ENCODE measurements at regions not wholly inside any gene's neighbourhood (a gene's known extent, or its start where the extent isn't known, plus 50 kb on each side); places are given as distances from the start of the nearest gene placed in this dataset.
"Not testable (repeated sequence)": the region's sequence is repeated elsewhere in the genome, so short reads cannot be mapped to it uniquely, and the experiment has no call there.

DNA sequence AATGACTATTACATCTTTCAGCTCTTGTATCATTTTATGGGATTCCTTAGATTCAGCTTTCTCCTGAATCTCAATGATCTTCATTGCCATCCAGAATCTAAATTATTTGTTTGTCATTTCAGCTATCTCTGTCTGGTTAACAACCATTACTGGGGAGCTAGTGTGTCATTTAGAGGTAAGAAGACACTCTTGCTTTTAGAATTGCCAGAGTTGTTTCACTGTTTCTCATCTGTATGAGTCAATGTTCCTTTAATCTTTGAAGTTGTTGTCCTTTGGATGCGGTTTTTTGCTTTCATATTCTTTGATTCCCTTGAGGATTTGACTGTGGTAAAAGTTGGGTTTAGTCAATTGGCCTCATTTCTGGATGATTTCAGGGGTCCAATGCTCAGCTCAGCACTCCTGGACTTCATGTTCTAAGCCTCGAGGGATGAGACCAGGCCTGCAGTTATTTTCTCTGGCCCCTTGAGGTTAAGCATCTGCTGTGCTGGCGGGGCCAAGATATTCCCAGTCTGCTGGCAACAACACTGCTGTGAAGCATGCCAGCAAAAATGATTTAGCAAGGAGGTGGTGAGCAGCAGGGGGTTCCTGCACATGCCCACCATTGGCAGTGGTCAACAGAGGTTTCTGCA is 102.4 kb upstream of the PCSK5 start:
- Histone ChIP-seq H3K9ac (ENCODE audit: low read depth in 1 of 3, low read length in 3 of 3) (no peak overlapping the region), H3K36me3 (ENCODE audit: control insufficient read depth in 3 of 3, insufficient read depth in 3 of 3, low read length in 3 of 3) (no peaks in the 10 kb centered on the region), H3K4me3 (ENCODE audit: low read length in 3 of 3) (no peak overlapping the region), H3K27ac (ENCODE audit: low read depth, low read length) (no peak overlapping the region), H3K9me3 (ENCODE audit: control insufficient read depth in 3 of 3, low read length in 3 of 3) (no peaks in the 10 kb centered on the region), H3K4me1 (ENCODE audit: control insufficient read depth in 3 of 3, insufficient read depth in 3 of 3, low read length in 3 of 3) (peaks cover 0 to 4% (median 0%) of the 10 kb centered on the region in 3 donors), H3K27me3 (ENCODE audit: control insufficient read depth in 3 of 3, insufficient read depth in 3 of 3, low read length in 3 of 3) (no peaks in the 10 kb centered on the region)

GRCh38 chr9:75797085-75797580 is 93.3 kb upstream of the PCSK5 start:
- Histone ChIP-seq H3K4me1 (ENCODE audit: control insufficient read depth in 3 of 3, insufficient read depth in 3 of 3, low read length in 3 of 3) (no peaks in the 10 kb centered on the region), H3K27ac (ENCODE audit: low read depth, low read length) (no peak overlapping the region), H3K27me3 (ENCODE audit: control insufficient read depth in 3 of 3, insufficient read depth in 3 of 3, low read length in 3 of 3) (no peaks in the 10 kb centered on the region), H3K4me3 (ENCODE audit: low read length in 3 of 3) (no peak overlapping the region), H3K9ac (ENCODE audit: low read depth in 1 of 3, low read length in 3 of 3) (no peak overlapping the region), H3K36me3 (ENCODE audit: control insufficient read depth in 3 of 3, insufficient read depth in 3 of 3, low read length in 3 of 3) (no peaks in the 10 kb centered on the region), H3K9me3 (ENCODE audit: control insufficient read depth in 3 of 3, low read length in 3 of 3) (no peaks in the 10 kb centered on the region)

- no peak overlapping the region for H3K27ac ChIP-seq (ENCODE audit: low read depth, low read length)
- H3K4me1 ChIP-seq (ENCODE audit: control insufficient read depth in 3 of 3, insufficient read depth in 3 of 3, low read length in 3 of 3): no peaks in the 10 kb centered on the region
- H3K36me3 ChIP-seq (ENCODE audit: control insufficient read depth in 3 of 3, insufficient read depth in 3 of 3, low read length in 3 of 3): no peaks in the 10 kb centered on the region
- H3K4me3 ChIP-seq (ENCODE audit: low read length in 3 of 3): no peak overlapping the region
- no peak overlapping the region for H3K9ac ChIP-seq (ENCODE audit: low read depth in 1 of 3, low read length in 3 of 3)
- H3K9me3 ChIP-seq (ENCODE audit: control insufficient read depth in 3 of 3, low read length in 3 of 3): no peaks in the 10 kb centered on the region
- H3K27me3 ChIP-seq (ENCODE audit: control insufficient read depth in 3 of 3, insufficient read depth in 3 of 3, low read length in 3 of 3): no peaks in the 10 kb centered on the region
Observed at GRCh38 chr9:75798505-75798904, 92.0 kb upstream of the PCSK5 start.

- Histone ChIP-seq H3K9ac (ENCODE audit: low read depth in 1 of 3, low read length in 3 of 3) (no peak overlapping the region), H3K36me3 (ENCODE audit: control insufficient read depth in 3 of 3, insufficient read depth in 3 of 3, low read length in 3 of 3) (no peaks in the 10 kb centered on the region), H3K27ac (ENCODE audit: low read depth, low read length) (no peak overlapping the region), H3K9me3 (ENCODE audit: control insufficient read depth in 3 of 3, low read length in 3 of 3) (no peaks in the 10 kb centered on the region), H3K4me3 (ENCODE audit: low read length in 3 of 3) (no peak overlapping the region), H3K4me1 (ENCODE audit: control insufficient read depth in 3 of 3, insufficient read depth in 3 of 3, low read length in 3 of 3) (no peaks in the 10 kb centered on the region), H3K27me3 (ENCODE audit: control insufficient read depth in 3 of 3, insufficient read depth in 3 of 3, low read length in 3 of 3) (no peaks in the 10 kb centered on the region)
Observed at GRCh38 chr9:75803130-75803529, 87.3 kb upstream of the PCSK5 start.

DNA sequence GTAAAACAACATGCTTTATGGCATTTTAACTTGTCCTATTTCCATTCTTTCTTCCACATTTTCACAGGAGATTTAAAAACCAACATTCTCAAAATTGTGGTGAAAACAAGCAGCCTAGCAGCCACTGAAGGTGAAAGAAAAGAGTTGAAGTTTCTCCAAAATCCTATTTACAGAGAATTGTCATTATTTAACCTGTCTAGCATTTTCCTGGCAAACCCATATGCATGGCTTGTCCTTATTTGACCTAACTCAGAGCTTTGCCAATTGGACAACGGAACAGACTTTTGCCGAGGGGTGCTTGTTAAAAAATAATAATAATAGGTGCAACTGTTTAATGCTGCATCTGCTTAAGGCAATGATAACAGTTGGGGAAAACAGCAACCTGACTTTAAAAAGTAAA is 80.4 kb upstream of the PCSK5 start:
- no peak overlapping the region for H3K27ac ChIP-seq (ENCODE audit: low read depth, low read length)
- H3K9me3 ChIP-seq (ENCODE audit: control insufficient read depth in 3 of 3, low read length in 3 of 3): peaks cover 0 to 11% (median 2%) of the 10 kb centered on the region in 3 donors

GRCh38 chr9:75811692-75812091 is 78.8 kb upstream of the PCSK5 start:
- Histone ChIP-seq H3K4me1 (ENCODE audit: control insufficient read depth in 3 of 3, insufficient read depth in 3 of 3, low read length in 3 of 3) (no peaks in the 10 kb centered on the region), H3K27me3 (ENCODE audit: control insufficient read depth in 3 of 3, insufficient read depth in 3 of 3, low read length in 3 of 3) (no peaks in the 10 kb centered on the region), H3K4me3 (ENCODE audit: low read length in 3 of 3) (no peak overlapping the region), H3K9me3 (ENCODE audit: control insufficient read depth in 3 of 3, low read length in 3 of 3) (peaks cover 0 to 11% (median 2%) of the 10 kb centered on the region in 3 donors), H3K9ac (ENCODE audit: low read depth in 1 of 3, low read length in 3 of 3) (no peak overlapping the region), H3K27ac (ENCODE audit: low read depth, low read length) (no peak overlapping the region), H3K36me3 (ENCODE audit: control insufficient read depth in 3 of 3, insufficient read depth in 3 of 3, low read length in 3 of 3) (no peaks in the 10 kb centered on the region)

More for the DNA sequence above, 80.4 kb upstream of the PCSK5 start:
- Histone ChIP-seq H3K4me3 (ENCODE audit: low read length in 3 of 3) (no peak overlapping the region), H3K36me3 (ENCODE audit: control insufficient read depth in 3 of 3, insufficient read depth in 3 of 3, low read length in 3 of 3) (no peaks in the 10 kb centered on the region), H3K4me1 (ENCODE audit: control insufficient read depth in 3 of 3, insufficient read depth in 3 of 3, low read length in 3 of 3) (no peaks in the 10 kb centered on the region), H3K9ac (ENCODE audit: low read depth in 1 of 3, low read length in 3 of 3) (no peak overlapping the region), H3K27me3 (ENCODE audit: control insufficient read depth in 3 of 3, insufficient read depth in 3 of 3, low read length in 3 of 3) (no peaks in the 10 kb centered on the region)

DNA sequence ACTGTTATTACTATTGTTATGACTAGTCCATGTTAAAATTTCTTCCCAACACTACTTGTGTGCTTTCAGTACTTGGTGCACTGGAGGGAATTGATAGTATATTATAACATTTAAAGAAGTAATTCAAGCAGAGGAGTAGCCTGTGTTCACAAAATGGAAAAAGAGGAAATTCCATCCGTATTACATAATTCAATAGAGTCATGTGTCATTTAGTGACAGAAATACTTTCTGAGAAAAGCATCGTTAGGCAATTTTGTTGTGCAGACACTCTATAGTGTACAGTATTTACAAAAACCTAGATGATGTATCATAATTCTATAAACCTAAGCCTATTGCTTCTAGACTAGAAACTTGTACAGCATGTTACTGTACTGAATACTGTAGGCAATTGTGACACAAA is 78.3 kb upstream of the PCSK5 start:
- H3K27me3 ChIP-seq (ENCODE audit: control insufficient read depth in 3 of 3, insufficient read depth in 3 of 3, low read length in 3 of 3): no peaks in the 10 kb centered on the region
- no peak overlapping the region for H3K9ac ChIP-seq (ENCODE audit: low read depth in 1 of 3, low read length in 3 of 3)
- H3K27ac ChIP-seq (ENCODE audit: low read depth, low read length): no peak overlapping the region
- H3K4me1 ChIP-seq (ENCODE audit: control insufficient read depth in 3 of 3, insufficient read depth in 3 of 3, low read length in 3 of 3): no peaks in the 10 kb centered on the region
- H3K36me3 ChIP-seq (ENCODE audit: control insufficient read depth in 3 of 3, insufficient read depth in 3 of 3, low read length in 3 of 3): no peaks in the 10 kb centered on the region
- no peak overlapping the region for H3K4me3 ChIP-seq (ENCODE audit: low read length in 3 of 3)
- H3K9me3 ChIP-seq (ENCODE audit: control insufficient read depth in 3 of 3, low read length in 3 of 3): peaks cover 0 to 11% (median 2%) of the 10 kb centered on the region in 3 donors

DNA sequence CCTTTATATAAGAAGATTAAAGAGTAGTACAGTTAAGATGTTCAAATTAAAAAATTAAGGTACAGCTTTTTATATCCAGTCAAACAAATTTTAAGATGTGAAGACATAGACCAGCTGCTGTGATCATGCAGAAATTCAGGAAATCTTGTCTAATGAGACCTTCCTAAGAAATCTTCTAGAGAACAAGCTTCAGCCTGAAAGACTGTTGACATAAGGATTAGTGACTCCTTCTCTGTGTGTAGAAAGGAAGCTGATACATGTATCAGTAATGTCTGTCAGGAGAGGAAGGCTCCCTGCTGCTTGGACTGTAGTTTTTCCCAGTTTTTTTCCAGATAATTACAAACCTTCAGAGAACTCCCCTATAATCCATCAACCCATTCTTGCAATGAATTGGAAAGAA is 75.8 kb upstream of the PCSK5 start:
- Histone ChIP-seq H3K27me3 (ENCODE audit: control insufficient read depth in 3 of 3, insufficient read depth in 3 of 3, low read length in 3 of 3) (no peaks in the 10 kb centered on the region), H3K9ac (ENCODE audit: low read depth in 1 of 3, low read length in 3 of 3) (no peak overlapping the region), H3K36me3 (ENCODE audit: control insufficient read depth in 3 of 3, insufficient read depth in 3 of 3, low read length in 3 of 3) (no peaks in the 10 kb centered on the region), H3K4me1 (ENCODE audit: control insufficient read depth in 3 of 3, insufficient read depth in 3 of 3, low read length in 3 of 3) (no peaks in the 10 kb centered on the region), H3K9me3 (ENCODE audit: control insufficient read depth in 3 of 3, low read length in 3 of 3) (peaks cover 0 to 11% (median 2%) of the 10 kb centered on the region in 3 donors), H3K4me3 (ENCODE audit: low read length in 3 of 3) (no peak overlapping the region), H3K27ac (ENCODE audit: low read depth, low read length) (no peak overlapping the region)

GRCh38 chr9:75820471-75821115 is 69.9 kb upstream of the PCSK5 start:
- H3K4me1 ChIP-seq (ENCODE audit: control insufficient read depth in 3 of 3, insufficient read depth in 3 of 3, low read length in 3 of 3); H3K27ac ChIP-seq (ENCODE audit: low read depth, low read length); H3K9me3 ChIP-seq (ENCODE audit: control insufficient read depth in 3 of 3, low read length in 3 of 3); H3K36me3 ChIP-seq (ENCODE audit: control insufficient read depth in 3 of 3, insufficient read depth in 3 of 3, low read length in 3 of 3); H3K4me3 ChIP-seq (ENCODE audit: low read length in 3 of 3); H3K9ac ChIP-seq (ENCODE audit: low read depth in 1 of 3, low read length in 3 of 3); H3K27me3 ChIP-seq (ENCODE audit: control insufficient read depth in 3 of 3, insufficient read depth in 3 of 3, low read length in 3 of 3): not testable (repeated sequence)

- Histone ChIP-seq H3K36me3 (ENCODE audit: control insufficient read depth in 3 of 3, insufficient read depth in 3 of 3, low read length in 3 of 3) (no peaks in the 10 kb centered on the region), H3K4me3 (ENCODE audit: low read length in 3 of 3) (no peak overlapping the region), H3K4me1 (ENCODE audit: control insufficient read depth in 3 of 3, insufficient read depth in 3 of 3, low read length in 3 of 3) (peaks cover 7 to 8% (median 8%) of the 10 kb centered on the region in 3 donors), H3K9ac (ENCODE audit: low read depth in 1 of 3, low read length in 3 of 3) (no peak overlapping the region), H3K27me3 (ENCODE audit: control insufficient read depth in 3 of 3, insufficient read depth in 3 of 3, low read length in 3 of 3) (no peaks in the 10 kb centered on the region), H3K27ac (ENCODE audit: low read depth, low read length) (no peak overlapping the region), H3K9me3 (ENCODE audit: control insufficient read depth in 3 of 3, low read length in 3 of 3) (no peaks in the 10 kb centered on the region)
Observed at GRCh38 chr9:75823151-75823550, 67.3 kb upstream of the PCSK5 start.

All from skeletal muscle tissue (tissue), 3 donors.